OCI-LY7 (cell line): ENCODE measurements at regions not wholly inside any gene's neighbourhood (a gene's known extent, or its start where the extent isn't known, plus 50 kb on each side); places are given as distances from the start of the nearest gene placed in this dataset.

Experiments used
- EZH2phosphoT487 ChIP-seq: fragments of 200-600 bp; sonication (generic); IDR thresholded peaks from 2 replicates; pipeline ENCODE4 v1.6.1; 2018; ENCODE audit warnings: low read depth, borderline replicate concordance, mild to moderate bottlenecking, mixed run types, antibody characterized with exemption, low read length, moderate library complexity, mixed read lengths
- TF ChIP-seq, protein P1 (sequence below): fragments of 200-600 bp; sonication (generic); conservative IDR thresholded peaks from 2 replicates; pipeline ENCODE4 v1.5.1; 2014; ENCODE audit warnings: mild to moderate bottlenecking, antibody characterized with exemption, low read length, moderate library complexity, mixed read lengths

DNA sequence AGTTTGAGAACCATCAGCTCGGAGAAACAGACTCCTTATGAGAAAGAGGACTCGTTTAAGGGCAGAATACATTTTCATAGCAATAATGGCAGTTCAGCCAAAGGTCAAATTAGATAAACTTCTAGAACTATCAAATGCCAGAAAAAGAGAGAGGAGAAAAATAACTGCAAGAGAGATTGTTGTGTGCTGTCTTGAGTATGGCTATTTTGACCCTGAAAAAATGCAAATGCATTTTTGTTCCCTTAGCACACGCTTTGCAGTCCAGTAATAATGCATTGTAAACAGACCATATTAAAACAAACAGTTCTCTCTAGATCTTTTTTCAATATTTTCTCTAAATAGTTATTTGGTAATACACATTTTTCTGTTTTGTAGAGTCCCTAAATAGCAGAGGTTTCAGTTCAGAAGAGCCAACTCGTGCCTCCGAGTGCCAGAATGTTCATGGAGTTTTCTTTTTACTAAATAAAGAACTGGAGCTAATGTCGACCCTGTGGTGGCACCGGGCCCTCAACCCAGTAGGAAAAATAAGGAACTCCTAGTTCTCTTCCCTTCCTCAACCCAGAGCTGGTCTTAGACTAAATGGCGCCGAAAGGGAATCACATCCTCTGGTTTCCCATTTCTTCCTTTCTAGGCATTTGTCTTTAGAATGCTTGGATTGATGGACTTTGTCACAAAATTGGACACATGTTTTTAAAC lies 298.0 kb downstream of the MAP2K4 start:
- TF ChIP-seq, protein P1, sequence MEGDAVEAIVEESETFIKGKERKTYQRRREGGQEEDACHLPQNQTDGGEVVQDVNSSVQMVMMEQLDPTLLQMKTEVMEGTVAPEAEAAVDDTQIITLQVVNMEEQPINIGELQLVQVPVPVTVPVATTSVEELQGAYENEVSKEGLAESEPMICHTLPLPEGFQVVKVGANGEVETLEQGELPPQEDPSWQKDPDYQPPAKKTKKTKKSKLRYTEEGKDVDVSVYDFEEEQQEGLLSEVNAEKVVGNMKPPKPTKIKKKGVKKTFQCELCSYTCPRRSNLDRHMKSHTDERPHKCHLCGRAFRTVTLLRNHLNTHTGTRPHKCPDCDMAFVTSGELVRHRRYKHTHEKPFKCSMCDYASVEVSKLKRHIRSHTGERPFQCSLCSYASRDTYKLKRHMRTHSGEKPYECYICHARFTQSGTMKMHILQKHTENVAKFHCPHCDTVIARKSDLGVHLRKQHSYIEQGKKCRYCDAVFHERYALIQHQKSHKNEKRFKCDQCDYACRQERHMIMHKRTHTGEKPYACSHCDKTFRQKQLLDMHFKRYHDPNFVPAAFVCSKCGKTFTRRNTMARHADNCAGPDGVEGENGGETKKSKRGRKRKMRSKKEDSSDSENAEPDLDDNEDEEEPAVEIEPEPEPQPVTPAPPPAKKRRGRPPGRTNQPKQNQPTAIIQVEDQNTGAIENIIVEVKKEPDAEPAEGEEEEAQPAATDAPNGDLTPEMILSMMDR = no peak
- TF ChIP-seq EZH2phosphoT487 = no peak
